Stomach (tissue), 8 donors: ENCODE measurements at regions not wholly inside any gene's neighbourhood (a gene's known extent, or its start where the extent isn't known, plus 50 kb on each side); places are given as distances from the start of the nearest gene placed in this dataset.

Experiments
- DNase-seq, 2 donors: peaks; one replicate each; pipeline versions ENCODE4 v3.0.0 to v3.0.0-alpha.2; 2013 to 2019
- H3K27ac ChIP-seq, 5 donors: fragments of 200-600 bp in 4 of 5; sonication (generic) in 4 of 5; one replicate each; pipeline ENCODE4 v1.5.1; 2013 to 2019; ENCODE audit warnings: mild to moderate bottlenecking in 1 of 5, moderate library complexity in 1 of 5
- H3K27me3 ChIP-seq, 3 donors: fragments of 200-600 bp; sonication (generic); one replicate each; pipeline ENCODE4 v1.5.1; 2017 to 2019; ENCODE audit warnings: mixed run types in 1 of 3
- H3K36me3 ChIP-seq, 4 donors: fragments of 200-600 bp; sonication (generic); 1 replicate in 3 of 4; 2 replicates in 1 of 4; pipeline ENCODE4 v1.5.1; 2016 to 2019
- H3K4me1 ChIP-seq, 4 donors: fragments of 200-600 bp; sonication (generic); one replicate each; pipeline ENCODE4 v1.5.1; 2016 to 2019
- H3K4me3 ChIP-seq, 4 donors: fragments of 200-600 bp; sonication (generic) in 3 of 4; one replicate each; pipeline ENCODE4 v1.5.1; 2016 to 2019; ENCODE audit warnings: mild to moderate bottlenecking in 1 of 4
- H3K9me3 ChIP-seq, 4 donors: fragments of 200-600 bp; sonication (generic); one replicate each; pipeline ENCODE4 v1.5.1; 2016 to 2019
- CTCF ChIP-seq, 7 experiments: fragments of 450-650 bp in 4 of 7; fragments of 200-600 bp in 3 of 7; sonication (generic) in 3 of 7; IDR thresholded peaks; one replicate each; pipeline ENCODE4 v1.5.1; 2016 to 2019; ENCODE audit warnings: antibody characterized with exemption in 7 of 7, control low read depth in 2 of 7, mild to moderate bottlenecking in 1 of 7
- EP300 ChIP-seq: sonication (generic); formaldehyde crosslinking; IDR thresholded peaks from one replicate; pipeline ENCODE4 v1.6.1; 2017; ENCODE audit warnings: antibody characterized with exemption
- POLR2A ChIP-seq, 4 donors: fragments of 450-650 bp; IDR thresholded peaks; one replicate each; pipeline ENCODE4 v1.6.1; 2016; ENCODE audit warnings: antibody characterized with exemption in 4 of 4, control low read depth in 2 of 4, mild to moderate bottlenecking in 1 of 4, moderate library complexity in 1 of 4
- POLR2AphosphoS5 ChIP-seq, 3 donors: sonication (generic); formaldehyde crosslinking; IDR thresholded peaks; one replicate each; pipeline ENCODE4 v1.6.1; 2016; ENCODE audit warnings: antibody characterized with exemption in 3 of 3
- WGBS, 5 donors: extraction: QIAGEN DNeasy Blood & Tissue Kit in 3 of 5; methylation state at CpG; one replicate each; pipeline versions ENCODE4 v1.1.5 to v1.1.7; 2013 to 2018; 5-methylcytosine and 5-hydroxymethylcytosine counted together
- intact Hi-C: fragments of 100-400 bp; cut with DNase I; formaldehyde crosslinking; loops from one replicate; pipeline ENCODE4 v1.15.1; 2023; ENCODE audit warnings: low total_unique reads
- donor health status: healthy with polysubstance abuse.
- donor health status: Bipolar disorder and iron deficiency.
- donor health status: healthy.

DNA sequence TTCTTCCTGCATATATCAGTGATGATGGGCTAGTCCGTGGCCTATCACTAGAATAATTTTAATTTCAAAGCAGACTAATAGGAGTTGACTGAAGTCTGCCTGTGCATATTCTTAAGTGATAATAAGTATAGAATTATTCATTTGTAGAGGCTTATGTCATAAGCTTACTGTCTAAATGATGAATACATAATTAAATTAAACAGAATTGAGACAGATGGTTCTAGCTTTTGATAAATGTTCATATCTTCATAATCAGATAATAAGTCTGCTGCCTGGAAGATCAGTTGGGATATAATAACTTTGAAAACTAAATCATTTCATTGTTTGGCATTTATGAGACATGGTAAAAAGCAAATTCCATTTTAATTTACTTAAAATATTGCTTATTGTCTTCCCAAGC, 1175.6 kb downstream of the TECRL start:
- Histone ChIP-seq H3K4me1 (no peaks in the 10 kb centered on the region), H3K27ac (no peak overlapping the region), H3K36me3 (no peaks in the 10 kb centered on the region), H3K9me3 (peaks cover 0 to 4% (median 0%) of the 10 kb centered on the region in 4 donors), H3K4me3 (no peak overlapping the region), H3K27me3 (no peaks in the 10 kb centered on the region)
- no peak for TF ChIP-seq POLR2A (IDR thresholded peaks at IDR 0.05)
- no peak for TF ChIP-seq POLR2AphosphoS5 (IDR thresholded peaks at IDR 0.05)
- TF ChIP-seq EP300 = no peak
- TF ChIP-seq CTCF (IDR thresholded peaks at IDR 0.05) = no peak
- DNase-seq = no peak
- 52 to 68% (median 61%) methylated on average over 1 of the region's 1 CpG for WGBS, 5 donors
- intact Hi-C loops = no loop called here

DNA sequence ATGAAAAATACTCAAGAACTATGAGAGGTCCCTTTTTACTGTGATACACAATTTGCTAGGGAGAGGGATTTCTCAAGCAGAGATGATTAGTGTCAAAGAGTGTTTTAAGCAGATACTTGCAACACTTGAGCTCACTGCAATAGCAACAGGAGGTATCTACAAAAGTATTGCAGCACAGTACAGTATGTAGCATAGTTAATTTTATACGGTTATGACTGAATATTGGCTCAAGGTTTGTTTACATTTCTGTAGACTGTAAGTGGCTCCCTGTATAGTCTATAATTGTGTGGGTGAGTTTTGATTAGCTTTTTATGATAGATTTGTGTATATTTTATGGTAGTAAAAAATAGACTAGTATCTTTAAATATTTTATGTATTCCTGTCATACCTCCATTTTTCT, 1177.2 kb downstream of the TECRL start:
- Histone ChIP-seq H3K27ac (no peak overlapping the region), H3K36me3 (no peaks in the 10 kb centered on the region), H3K27me3 (no peaks in the 10 kb centered on the region), H3K4me1 (no peaks in the 10 kb centered on the region), H3K9me3 (peaks cover 0 to 4% (median 0%) of the 10 kb centered on the region in 4 donors), H3K4me3 (no peak overlapping the region)
- TF ChIP-seq EP300 (no peak), POLR2A (IDR thresholded peaks at IDR 0.05) (no peak), CTCF (IDR thresholded peaks at IDR 0.05) (no peak), POLR2AphosphoS5 (IDR thresholded peaks at IDR 0.05) (no peak)
- no peak for DNase-seq
- WGBS, 5 donors = 52 to 82% (median 67%) methylated on average over 1 of the region's 1 CpG
- intact Hi-C loops = no loop called here

GRCh38 chr4:63226229-63226628, 1183.0 kb downstream of the TECRL start:
- no peak for DNase-seq
- H3K36me3 ChIP-seq = no peaks in the 10 kb centered on the region
- no peaks in the 10 kb centered on the region for H3K27me3 ChIP-seq
- H3K4me1 ChIP-seq = no peaks in the 10 kb centered on the region
- intact Hi-C loops = no loop called here
- no peak overlapping the region for H3K27ac ChIP-seq
- WGBS, 5 donors = 44 to 81% (median 70%) methylated on average over 1 of the region's 1 CpG
- H3K9me3 ChIP-seq = peaks cover 0 to 9% (median 0%) of the 10 kb centered on the region in 4 donors
- H3K4me3 ChIP-seq = no peak overlapping the region
- no peak for TF ChIP-seq EP300

GRCh38 chr4:63222466-63222865, 1186.8 kb downstream of the TECRL start:
- Histone ChIP-seq H3K4me1 (no peaks in the 10 kb centered on the region), H3K27me3 (no peaks in the 10 kb centered on the region), H3K4me3 (no peak overlapping the region), H3K27ac (no peak overlapping the region), H3K9me3 (peaks cover 0 to 28% (median 13%) of the 10 kb centered on the region in 4 donors), H3K36me3 (no peaks in the 10 kb centered on the region)
- 73 to 87% (median 85%) methylated on average over 3 of the region's 3 CpGs for WGBS, 5 donors
- no peak for TF ChIP-seq POLR2A (IDR thresholded peaks at IDR 0.05)
- no peak for TF ChIP-seq CTCF (IDR thresholded peaks at IDR 0.05)
- TF ChIP-seq POLR2AphosphoS5 (IDR thresholded peaks at IDR 0.05) = no peak
- no peak for TF ChIP-seq EP300
- intact Hi-C loops = no loop called here
- DNase-seq = no peak

- H3K4me3 ChIP-seq = no peak overlapping the region
- no peaks in the 10 kb centered on the region for H3K4me1 ChIP-seq
- no peaks in the 10 kb centered on the region for H3K27me3 ChIP-seq
- no peaks in the 10 kb centered on the region for H3K36me3 ChIP-seq
- DNase-seq = no peak
- no peak overlapping the region for H3K27ac ChIP-seq
- TF ChIP-seq EP300 (no peak), POLR2A (IDR thresholded peaks at IDR 0.05) (no peak), CTCF (IDR thresholded peaks at IDR 0.05) (no peak), POLR2AphosphoS5 (IDR thresholded peaks at IDR 0.05) (no peak)
- intact Hi-C loops = no loop called here
- H3K9me3 ChIP-seq = peaks cover 0 to 34% (median 13%) of the 10 kb centered on the region in 4 donors
- 83 to 94% (median 94%) methylated on average over 1 of the region's 1 CpG for WGBS, 5 donors
These were observed 1187.8 kb downstream of the TECRL start for GRCh38 chr4:63221477-63221876.
